GF-D8 (cell line): ENCODE measurements at regions not wholly inside any gene's neighbourhood (a gene's known extent, or its start where the extent isn't known, plus 50 kb on each side); places are given as distances from the start of the nearest gene placed in this dataset.
A peak's percentile ranks its signal among the peaks of the same experiment; 100 is the strongest.
"Not testable (repeated sequence)": the region's sequence is repeated elsewhere in the genome, so short reads cannot be mapped to it uniquely, and the experiment has no call there.

ENCODE experiments used
- DNase-seq: peaks from one replicate; lab custom pipeline; 2025; lab: John Stamatoyannopoulos, UW

GRCh38 chr6:27773542-27774263 is 138.5 kb downstream of the OR2B2 start:
- DNase-seq: not testable (repeated sequence)

- DNase-seq: no peak
These were observed 139.8 kb downstream of the OR2B2 start for GRCh38 chr6:27772261-27773001.

- DNase-seq: no peak
These were observed 141.0 kb downstream of the OR2B2 start for GRCh38 chr6:27771235-27771634.

- no peak for DNase-seq
These were observed 141.5 kb downstream of the OR2B2 start for GRCh38 chr6:27770724-27771123.

- no peak for DNase-seq
These were observed 143.6 kb downstream of the OR2B2 start for GRCh38 chr6:27768556-27768955.

- no peak for DNase-seq
These were observed 144.3 kb downstream of the OR2B2 start for GRCh38 chr6:27767851-27768250.

GRCh38 chr6:27766405-27766804 is 145.8 kb downstream of the OR2B2 start:
- no peak for DNase-seq

GRCh38 chr6:27765028-27765590 is 147.1 kb downstream of the OR2B2 start:
- DNase-seq: no peak

GRCh38 chr6:27761391-27761790 is 150.8 kb downstream of the OR2B2 start:
- DNase-seq: no peak

- no peak for DNase-seq
These were observed 151.7 kb downstream of the OR2B2 start for GRCh38 chr6:27760464-27760863.

GRCh38 chr6:27759930-27760329 is 152.3 kb downstream of the OR2B2 start:
- no peak for DNase-seq

- no peak for DNase-seq
These were observed 153.7 kb downstream of the OR2B2 start for GRCh38 chr6:27758491-27758890.

GRCh38 chr6:27757307-27757706 is 154.9 kb downstream of the OR2B2 start:
- no peak for DNase-seq

- peak; percentile 83 for DNase-seq
These were observed 156.4 kb downstream of the OR2B2 start for GRCh38 chr6:27755768-27756167.

GRCh38 chr6:27754408-27754782 is 157.8 kb downstream of the OR2B2 start:
- DNase-seq: no peak

GRCh38 chr6:27753668-27754407 is 158.4 kb downstream of the OR2B2 start:
- peak; percentile 70 for DNase-seq

GRCh38 chr6:27752038-27752885 is 159.9 kb downstream of the OR2B2 start:
- DNase-seq: peak; percentile 67

- no peak for DNase-seq
These were observed 163.5 kb downstream of the OR2B2 start for GRCh38 chr6:27748661-27749060.

GRCh38 chr6:27747637-27748036 is 164.6 kb downstream of the OR2B2 start:
- no peak for DNase-seq

GRCh38 chr6:27746860-27747259 is 165.3 kb downstream of the OR2B2 start:
- DNase-seq: not testable (repeated sequence)

- DNase-seq: no peak
These were observed 168.4 kb downstream of the OR2B2 start for GRCh38 chr6:27743787-27744186.
